WTC11 (cell line): ENCODE measurements at regions not wholly inside any gene's neighbourhood (a gene's known extent, or its start where the extent isn't known, plus 50 kb on each side); places are given as distances from the start of the nearest gene placed in this dataset.
"Not testable (repeated sequence)": the region's sequence is repeated elsewhere in the genome, so short reads cannot be mapped to it uniquely, and the experiment has no call there.

Source experiments
- ATAC-seq: fragments of 200-7000 bp; cut with Tn5 transposase; 2 replicates; pipeline ENCODE4 v1.10.0; 2021; ENCODE audit warnings: mild to moderate bottlenecking, moderate library complexity
- CTCF ChIA-PET: fragments of 300-600 bp; sonication (Branson Sonifier 250); formaldehyde crosslinking; loops from one replicate; lab custom pipeline; 2021; ENCODE audit warnings: antibody characterized with exemption; lab: Charles Lee
- POLR2A ChIA-PET: fragments of 350-600 bp; sonication (Branson Sonifier 250); formaldehyde crosslinking; loops from one replicate; lab custom pipeline; 2021; ENCODE audit warnings: antibody characterized with exemption; lab: Charles Lee
- DNase-seq: peaks from one replicate; pipeline ENCODE4 v3.0.0; 2021; ENCODE audit warnings: low spot score
- H3K27ac Mint-ChIP-seq: 2 replicates; pipeline ENCODE4 v1.8.0; 2021; ENCODE audit warnings: mixed read lengths
- H3K27me3 Mint-ChIP-seq: 2 replicates; pipeline ENCODE4 v1.8.0; 2021; ENCODE audit warnings: low read depth, mild to moderate bottlenecking, moderate library complexity, mixed read lengths
- H3K36me3 Mint-ChIP-seq: 2 replicates; pipeline ENCODE4 v1.8.0; 2021; ENCODE audit warnings: mixed read lengths
- H3K4me1 Mint-ChIP-seq: 2 replicates; pipeline ENCODE4 v1.8.0; 2022; ENCODE audit warnings: mixed read lengths
- H3K4me3 Mint-ChIP-seq: 2 replicates; pipeline ENCODE4 v1.8.0; 2021; ENCODE audit warnings: mild to moderate bottlenecking, moderate library complexity, mixed read lengths
- H3K9me3 Mint-ChIP-seq: 2 replicates; pipeline ENCODE4 v1.8.0; 2021; ENCODE audit warnings: mixed read lengths
- ATF6 ChIP-seq: sonication (generic); formaldehyde crosslinking; IDR thresholded peaks from 2 replicates; pipeline ENCODE4 v1.8.1; 2023; ENCODE audit warnings: mild to moderate bottlenecking, missing genetic modification reagents
- GABPB1 ChIP-seq: sonication (generic); formaldehyde crosslinking; IDR thresholded peaks from 2 replicates; pipeline ENCODE4 v1.8.1; 2023; ENCODE audit warnings: mild to moderate bottlenecking, missing genetic modification reagents
- HMGA2 ChIP-seq: fragments of 250-450 bp; sonication (Bioruptor Pico); IDR thresholded peaks from 2 replicates; pipeline ENCODE4 v1.4.0; 2021; ENCODE audit warnings: mild to moderate bottlenecking, moderate library complexity
- NFATC4 ChIP-seq: fragments of 250-450 bp; sonication (Bioruptor Pico); IDR thresholded peaks from 2 replicates; pipeline ENCODE4 v1.9.0; 2021; ENCODE audit warnings: mild to moderate bottlenecking
- NFYB ChIP-seq: sonication (generic); formaldehyde crosslinking; conservative IDR thresholded peaks from 2 replicates; pipeline ENCODE4 v1.8.0; 2022; ENCODE audit warnings: low read depth, missing genetic modification reagents
- NR2C2 ChIP-seq: sonication (generic); formaldehyde crosslinking; IDR thresholded peaks from 2 replicates; pipeline ENCODE4 v1.8.0; 2022; ENCODE audit warnings: mild to moderate bottlenecking, missing genetic modification reagents
- STAT6 ChIP-seq: sonication (generic); formaldehyde crosslinking; conservative IDR thresholded peaks from 2 replicates; pipeline ENCODE4 v1.8.1; 2023; ENCODE audit warnings: mild to moderate bottlenecking, low read depth, missing genetic modification reagents, moderate library complexity
- ZBTB21 ChIP-seq: sonication (generic); formaldehyde crosslinking; IDR thresholded peaks from 2 replicates; pipeline ENCODE4 v1.8.1; 2023; ENCODE audit warnings: mild to moderate bottlenecking, missing genetic modification reagents, borderline replicate concordance
- ZMAT4 ChIP-seq: fragments of 250-450 bp; sonication (Bioruptor Pico); IDR thresholded peaks from 2 replicates; pipeline ENCODE4 v1.9.0; 2021; ENCODE audit warnings: mild to moderate bottlenecking
- ZNF423 ChIP-seq: fragments of 250-450 bp; sonication (Bioruptor Pico); IDR thresholded peaks from 2 replicates; pipeline ENCODE4 v2.1.2; 2022; ENCODE audit warnings: mild to moderate bottlenecking, moderate library complexity
- ZNF532 ChIP-seq: fragments of 250-450 bp; sonication (Bioruptor Pico); IDR thresholded peaks from 2 replicates; pipeline ENCODE4 v1.9.0; 2021; ENCODE audit warnings: mild to moderate bottlenecking, borderline replicate concordance

- TF ChIP-seq STAT6 (CRISPR knock-in tag) (no peak), ATF6 (CRISPR knock-in tag) (no peak), HMGA2 (CRISPR knock-in tag) (no peak), NFYB (CRISPR knock-in tag) (no peak), ZNF532 (CRISPR knock-in tag) (no peak), ZBTB21 (CRISPR knock-in tag) (no peak), NR2C2 (CRISPR knock-in tag) (no peak), NFATC4 (CRISPR knock-in tag) (no peak), GABPB1 (CRISPR knock-in tag) (no peak), ZMAT4 (no peak), ZNF423 (CRISPR knock-in tag) (no peak)
Observed at GRCh38 chr4:27974339-27974738, 1113.7 kb downstream of the STIM2 start (continued).

- ATAC-seq, H3K27me3 Mint-ChIP-seq, POLR2A ChIA-PET, CTCF ChIA-PET, DNase-seq, H3K4me3 Mint-ChIP-seq, H3K36me3 Mint-ChIP-seq, H3K27ac Mint-ChIP-seq: not testable (repeated sequence)
- peaks cover 26% of the 10 kb centered on the region for H3K4me1 Mint-ChIP-seq
- H3K9me3 Mint-ChIP-seq, result peaks cover 30% of the 10 kb centered on the region
Observed at GRCh38 chr4:27974881-27975280, 1114.2 kb downstream of the STIM2 start.

GRCh38 chr4:27978427-27979109, 1117.9 kb downstream of the STIM2 start:
- H3K4me3 Mint-ChIP-seq, ATAC-seq, CTCF ChIA-PET, H3K27ac Mint-ChIP-seq, H3K27me3 Mint-ChIP-seq, POLR2A ChIA-PET, H3K36me3 Mint-ChIP-seq, DNase-seq: not testable (repeated sequence)
- Mint-ChIP-seq H3K4me1 (peaks cover 16% of the 10 kb centered on the region), H3K9me3 (peaks cover 31% of the 10 kb centered on the region)
